HG03442 (cell line): ENCODE measurements at regions not wholly inside any gene's neighbourhood (a gene's known extent, or its start where the extent isn't known, plus 50 kb on each side); places are given as distances from the start of the nearest gene placed in this dataset.

Experiments
- ATAC-seq: cut with Tn5 transposase; IDR thresholded peaks from one replicate; pipeline ENCODE4 v1.9.1; 2021; ENCODE audit warnings: mild to moderate bottlenecking, moderate library complexity; ENCODE audit not compliant: unreplicated experiment

GRCh38 chr7:12120632-12121031 lies 90.5 kb upstream of the TMEM106B start:
- ATAC-seq = no peak

- no peak for ATAC-seq
These were observed 87.9 kb upstream of the TMEM106B start for GRCh38 chr7:12123172-12123571.

- no peak for ATAC-seq
These were observed 87.1 kb upstream of the TMEM106B start for GRCh38 chr7:12124028-12124427.

- ATAC-seq = no peak
These were observed 83.6 kb upstream of the TMEM106B start for GRCh38 chr7:12127455-12127854.

GRCh38 chr7:12130609-12131008 lies 80.5 kb upstream of the TMEM106B start:
- ATAC-seq = no peak

- ATAC-seq = no peak
These were observed 80.0 kb upstream of the TMEM106B start for GRCh38 chr7:12131122-12131521.

GRCh38 chr7:12133865-12134264 lies 77.2 kb upstream of the TMEM106B start:
- no peak for ATAC-seq

GRCh38 chr7:12136523-12136922 lies 74.6 kb upstream of the TMEM106B start:
- ATAC-seq = no peak

GRCh38 chr7:12137283-12137682 lies 73.8 kb upstream of the TMEM106B start:
- ATAC-seq = no peak

- ATAC-seq = no peak
These were observed 72.7 kb upstream of the TMEM106B start for GRCh38 chr7:12138421-12138820.

- no peak for ATAC-seq
These were observed 71.7 kb upstream of the TMEM106B start for GRCh38 chr7:12139416-12139815.

GRCh38 chr7:12146813-12147212 lies 64.3 kb upstream of the TMEM106B start:
- ATAC-seq = no peak

- no peak for ATAC-seq
These were observed 58.7 kb upstream of the TMEM106B start for GRCh38 chr7:12152196-12152918.

- no peak for ATAC-seq
These were observed 57.0 kb upstream of the TMEM106B start for GRCh38 chr7:12154119-12154518.

- ATAC-seq = no peak
These were observed 53.6 kb upstream of the TMEM106B start for GRCh38 chr7:12157517-12157916.

GRCh38 chr7:12158334-12159060 lies 52.6 kb upstream of the TMEM106B start:
- no peak for ATAC-seq

GRCh38 chr7:12161146-12161545 lies 49.9 kb upstream of the TMEM106B start:
- ATAC-seq = no peak
